ENCODE measurements at regions not wholly inside any gene's neighbourhood (a gene's known extent, or its start where the extent isn't known, plus 50 kb on each side); places are given as distances from the start of the nearest gene placed in this dataset.

- intact Hi-C loops (cut with DNase I, micrococcal nuclease) = no loop called here
- H3K4me1 ChIP-seq (ENCODE audit: low read depth) = no peaks in the 10 kb centered on the region
- no peak for ATAC-seq
These were observed 117.3 kb upstream of the NAP1L1 start for GRCh38 chr12:76201758-76202157.

GRCh38 chr12:76201316-76201715 is 116.8 kb upstream of the NAP1L1 start:
- no peak overlapping the region for H3K4me3 ChIP-seq
- ATAC-seq (no peak), DNase-seq (no peak)
- intact Hi-C loops (cut with DNase I, micrococcal nuclease) = no loop called here
- H3K36me3 ChIP-seq (ENCODE audit: low read depth) = no peaks in the 10 kb centered on the region
- no peak for TF ChIP-seq CTCF (IDR thresholded peaks at IDR 0.05)
- H3K4me1 ChIP-seq (ENCODE audit: low read depth) = no peaks in the 10 kb centered on the region
- H3K9me3 ChIP-seq = peaks cover 16% of the 10 kb centered on the region

More at GRCh38 chr12:76201758-76202157, 117.3 kb upstream of the NAP1L1 start:
- no peak for TF ChIP-seq CTCF (IDR thresholded peaks at IDR 0.05)
- Histone ChIP-seq H3K4me3 (no peak overlapping the region), H3K36me3 (ENCODE audit: low read depth) (no peaks in the 10 kb centered on the region), H3K9me3 (peaks cover 16% of the 10 kb centered on the region)
- no peak for DNase-seq

- no peak for TF ChIP-seq CTCF (IDR thresholded peaks at IDR 0.05)
- no peaks in the 10 kb centered on the region for H3K36me3 ChIP-seq (ENCODE audit: low read depth)
- H3K4me1 ChIP-seq (ENCODE audit: low read depth) = no peaks in the 10 kb centered on the region
- intact Hi-C loops (cut with DNase I, micrococcal nuclease) = no loop called here
- no peak for DNase-seq
- no peak overlapping the region for H3K4me3 ChIP-seq
- no peak for ATAC-seq
- H3K9me3 ChIP-seq = peaks cover 16% of the 10 kb centered on the region
These were observed 115.3 kb upstream of the NAP1L1 start for GRCh38 chr12:76199808-76200207.

GRCh38 chr12:76198839-76199238 is 114.4 kb upstream of the NAP1L1 start:
- H3K36me3 ChIP-seq (ENCODE audit: low read depth) = no peaks in the 10 kb centered on the region
- no peaks in the 10 kb centered on the region for H3K4me1 ChIP-seq (ENCODE audit: low read depth)
- no peak for ATAC-seq
- intact Hi-C loops (cut with DNase I, micrococcal nuclease) = no loop called here
- DNase-seq = no peak
- peaks cover 16% of the 10 kb centered on the region for H3K9me3 ChIP-seq
- no peak for TF ChIP-seq CTCF (IDR thresholded peaks at IDR 0.05)
- no peak overlapping the region for H3K4me3 ChIP-seq

- DNase-seq (no peak), ATAC-seq (no peak)
- intact Hi-C loops (cut with DNase I, micrococcal nuclease) = no loop called here
- peaks cover 16% of the 10 kb centered on the region for H3K9me3 ChIP-seq
- no peaks in the 10 kb centered on the region for H3K4me1 ChIP-seq (ENCODE audit: low read depth)
- no peak for TF ChIP-seq CTCF (IDR thresholded peaks at IDR 0.05)
- no peak overlapping the region for H3K4me3 ChIP-seq
- H3K36me3 ChIP-seq (ENCODE audit: low read depth) = no peaks in the 10 kb centered on the region
These were observed 112.8 kb upstream of the NAP1L1 start for GRCh38 chr12:76197283-76197682.

GRCh38 chr12:76195920-76196319 is 111.4 kb upstream of the NAP1L1 start:
- intact Hi-C loops (cut with DNase I, micrococcal nuclease) = no loop called here
- no peak for TF ChIP-seq CTCF (IDR thresholded peaks at IDR 0.05)
- Histone ChIP-seq H3K36me3 (ENCODE audit: low read depth) (no peaks in the 10 kb centered on the region), H3K4me1 (ENCODE audit: low read depth) (no peaks in the 10 kb centered on the region), H3K4me3 (no peak overlapping the region), H3K9me3 (peaks cover 16% of the 10 kb centered on the region)
- no peak for DNase-seq
- no peak for ATAC-seq

Measured in mucosa of descending colon (tissue), 3 donors.